CD4-positive, alpha-beta T cell (primary cell): ENCODE measurements at regions not wholly inside any gene's neighbourhood (a gene's known extent, or its start where the extent isn't known, plus 50 kb on each side); places are given as distances from the start of the nearest gene placed in this dataset.

Experiments
- ATAC-seq: fragments of 200-7000 bp; cut with Tn5 transposase; one replicate; pipeline ENCODE4 v1.10.0; 2022; ENCODE audit warnings: mild to moderate bottlenecking; ENCODE audit not compliant: poor library complexity
- CTCF ChIA-PET: fragments of 350-600 bp; sonication (Branson Sonifier 250); formaldehyde crosslinking; loops from one replicate; lab custom pipeline; 2021; ENCODE audit warnings: antibody characterized with exemption, inconsistent platforms; lab: Charles Lee
- POLR2A ChIA-PET: fragments of 350-600 bp; sonication (Branson Sonifier 250); formaldehyde crosslinking; loops from one replicate; lab custom pipeline; 2021; ENCODE audit warnings: antibody characterized with exemption, inconsistent platforms; lab: Charles Lee
- DNase-seq, 14 experiments: peaks; one replicate each; pipeline ENCODE4 v3.0.0-alpha.2; 2013 to 2020; ENCODE audit warnings: mixed read lengths in 2 of 14
- H3K27ac ChIP-seq, 2 donors: one replicate each; pipeline versions ENCODE4 v1.5.1 to v1.7.0; 2013; ENCODE audit warnings: low read length in 2 of 2, low read depth in 1 of 2, mild to moderate bottlenecking in 1 of 2
- H3K27me3 ChIP-seq, 2 experiments: 1 replicate in 1 of 2; 2 replicates in 1 of 2; pipeline versions ENCODE4 v1.6.1 to v1.7.0; 2013; ENCODE audit warnings: low read length in 2 of 2, control low read depth in 1 of 2, mild to moderate bottlenecking in 1 of 2, moderate library complexity in 1 of 2; ENCODE audit not compliant: insufficient read depth in 2 of 2, control insufficient read depth in 1 of 2
- H3K36me3 ChIP-seq: one replicate; pipeline ENCODE4 v1.6.1; 2013; ENCODE audit warnings: low read length, control low read depth; ENCODE audit not compliant: insufficient read depth
- H3K4me1 ChIP-seq: one replicate; pipeline ENCODE4 v1.6.1; 2013; ENCODE audit warnings: low read length, control low read depth; ENCODE audit not compliant: insufficient read depth
- H3K4me3 ChIP-seq: one replicate; pipeline ENCODE4 v1.5.1; 2013; ENCODE audit warnings: mild to moderate bottlenecking, low read length, moderate library complexity
- H3K9me3 ChIP-seq, 2 experiments: 1 replicate in 1 of 2; 2 replicates in 1 of 2; pipeline versions ENCODE4 v1.6.1 to v1.7.0; 2013; ENCODE audit warnings: low read length in 2 of 2, mild to moderate bottlenecking in 2 of 2, control low read depth in 1 of 2, moderate library complexity in 1 of 2; ENCODE audit not compliant: control insufficient read depth in 1 of 2, insufficient read depth in 1 of 2
- H3K27ac Mint-ChIP-seq: one replicate; pipeline ENCODE4 v1.8.0; 2020; ENCODE audit warnings: mixed read lengths
- H3K27me3 Mint-ChIP-seq: one replicate; pipeline ENCODE4 v1.8.0; 2021; ENCODE audit warnings: mixed read lengths
- H3K36me3 Mint-ChIP-seq: one replicate; pipeline ENCODE4 v1.8.0; 2021; ENCODE audit warnings: low read depth, mixed read lengths
- H3K4me1 Mint-ChIP-seq: one replicate; pipeline ENCODE4 v1.8.0; 2021; ENCODE audit warnings: low read depth, mixed read lengths
- H3K4me3 Mint-ChIP-seq: one replicate; pipeline ENCODE4 v1.8.0; 2020; ENCODE audit warnings: mild to moderate bottlenecking, mixed read lengths
- H3K9me3 Mint-ChIP-seq: one replicate; pipeline ENCODE4 v1.8.0; 2020; ENCODE audit warnings: mixed read lengths
- CTCF ChIP-seq: fragments of 200-600 bp; IDR thresholded peaks from one replicate; pipeline ENCODE4 v1.8.0; 2022; ENCODE audit warnings: antibody characterized with exemption, mild to moderate bottlenecking
- intact Hi-C, 2 experiments: fragments of 100-400 bp; cut with DNase I in 1 of 2; cut with micrococcal nuclease in 1 of 2; formaldehyde crosslinking; loops; one replicate each; pipeline versions ENCODE4 v1.15.1 to v1.9.0; 2023 to 2025; cut with DNase I, micrococcal nuclease

- Histone ChIP-seq H3K27me3 (no peaks in the 10 kb centered on the region), H3K36me3 (no peaks in the 10 kb centered on the region), H3K4me1 (no peaks in the 10 kb centered on the region), H3K4me3 (no peak overlapping the region), H3K9me3 (peaks cover 0 to 6% of the 10 kb centered on the region in 2 experiments), H3K27ac (no peak overlapping the region)
- no peak for TF ChIP-seq CTCF
- no peaks in the 10 kb centered on the region for H3K27me3 Mint-ChIP-seq
- intact Hi-C loops, result no loop called here
- CTCF ChIA-PET, result no interaction called here
- no peaks in the 10 kb centered on the region for H3K9me3 Mint-ChIP-seq
- no peaks in the 10 kb centered on the region for H3K4me1 Mint-ChIP-seq
- ATAC-seq (no peak), DNase-seq (no peak)
- H3K36me3 Mint-ChIP-seq, result no peaks in the 10 kb centered on the region
- H3K4me3 Mint-ChIP-seq, result no peak overlapping the region
- POLR2A ChIA-PET, result no interaction called here
- no peak overlapping the region for H3K27ac Mint-ChIP-seq
Observed at GRCh38 chr20:19078448-19079373, 133.7 kb upstream of the SLC24A3 start.

GRCh38 chr20:19079536-19080299 is 132.7 kb upstream of the SLC24A3 start:
- Histone ChIP-seq H3K36me3 (no peaks in the 10 kb centered on the region), H3K27ac (no peak overlapping the region), H3K4me1 (no peaks in the 10 kb centered on the region), H3K27me3 (no peaks in the 10 kb centered on the region), H3K4me3 (no peak overlapping the region), H3K9me3 (peaks cover 0 to 6% of the 10 kb centered on the region in 2 experiments)
- POLR2A ChIA-PET, result no interaction called here
- CTCF ChIA-PET, result no interaction called here
- H3K4me1 Mint-ChIP-seq, result no peaks in the 10 kb centered on the region
- H3K36me3 Mint-ChIP-seq, result no peaks in the 10 kb centered on the region
- no peak overlapping the region for H3K27ac Mint-ChIP-seq
- H3K27me3 Mint-ChIP-seq, result no peaks in the 10 kb centered on the region
- ATAC-seq (no peak), DNase-seq (no peak)
- no peaks in the 10 kb centered on the region for H3K9me3 Mint-ChIP-seq
- intact Hi-C loops, result no loop called here
- no peak for TF ChIP-seq CTCF
- H3K4me3 Mint-ChIP-seq, result no peak overlapping the region

GRCh38 chr20:19081937-19082336 is 130.5 kb upstream of the SLC24A3 start:
- intact Hi-C loops, result no loop called here
- no peak for TF ChIP-seq CTCF
- ATAC-seq (no peak), DNase-seq (no peak)
- H3K36me3 ChIP-seq, result no peaks in the 10 kb centered on the region
- H3K27me3 ChIP-seq, result no peaks in the 10 kb centered on the region
- no peak overlapping the region for H3K4me3 ChIP-seq
- Mint-ChIP-seq H3K4me3 (no peak overlapping the region), H3K4me1 (no peaks in the 10 kb centered on the region), H3K27ac (no peak overlapping the region), H3K9me3 (no peaks in the 10 kb centered on the region), H3K27me3 (no peaks in the 10 kb centered on the region), H3K36me3 (no peaks in the 10 kb centered on the region)
- H3K4me1 ChIP-seq, result no peaks in the 10 kb centered on the region
- CTCF ChIA-PET, result no interaction called here
- no peak overlapping the region for H3K27ac ChIP-seq
- POLR2A ChIA-PET, result no interaction called here
- H3K9me3 ChIP-seq, result no peaks in the 10 kb centered on the region
